WTC11 (cell line): ENCODE measurements at regions not wholly inside any gene's neighbourhood (a gene's known extent, or its start where the extent isn't known, plus 50 kb on each side); places are given as distances from the start of the nearest gene placed in this dataset.

Experiments
- ATAC-seq: fragments of 200-7000 bp; cut with Tn5 transposase; 2 replicates; pipeline ENCODE4 v1.10.0; 2021; ENCODE audit warnings: mild to moderate bottlenecking, moderate library complexity
- CTCF ChIA-PET: fragments of 300-600 bp; sonication (Branson Sonifier 250); formaldehyde crosslinking; loops from one replicate; lab custom pipeline; 2021; ENCODE audit warnings: antibody characterized with exemption; lab: Charles Lee
- POLR2A ChIA-PET: fragments of 350-600 bp; sonication (Branson Sonifier 250); formaldehyde crosslinking; loops from one replicate; lab custom pipeline; 2021; ENCODE audit warnings: antibody characterized with exemption; lab: Charles Lee
- DNase-seq: peaks from one replicate; pipeline ENCODE4 v3.0.0; 2021; ENCODE audit warnings: low spot score
- H3K27ac Mint-ChIP-seq: 2 replicates; pipeline ENCODE4 v1.8.0; 2021; ENCODE audit warnings: mixed read lengths
- H3K27me3 Mint-ChIP-seq: 2 replicates; pipeline ENCODE4 v1.8.0; 2021; ENCODE audit warnings: low read depth, mild to moderate bottlenecking, moderate library complexity, mixed read lengths
- H3K36me3 Mint-ChIP-seq: 2 replicates; pipeline ENCODE4 v1.8.0; 2021; ENCODE audit warnings: mixed read lengths
- H3K4me1 Mint-ChIP-seq: 2 replicates; pipeline ENCODE4 v1.8.0; 2022; ENCODE audit warnings: mixed read lengths
- H3K4me3 Mint-ChIP-seq: 2 replicates; pipeline ENCODE4 v1.8.0; 2021; ENCODE audit warnings: mild to moderate bottlenecking, moderate library complexity, mixed read lengths
- H3K9me3 Mint-ChIP-seq: 2 replicates; pipeline ENCODE4 v1.8.0; 2021; ENCODE audit warnings: mixed read lengths
- ATF6 ChIP-seq: sonication (generic); formaldehyde crosslinking; IDR thresholded peaks from 2 replicates; pipeline ENCODE4 v1.8.1; 2023; ENCODE audit warnings: mild to moderate bottlenecking, missing genetic modification reagents
- CREB1 ChIP-seq: sonication (generic); formaldehyde crosslinking; IDR thresholded peaks from 2 replicates; pipeline ENCODE4 v1.8.0; 2023; ENCODE audit warnings: mild to moderate bottlenecking, missing genetic modification reagents
- E2F1 ChIP-seq: sonication (generic); formaldehyde crosslinking; IDR thresholded peaks from 2 replicates; pipeline ENCODE4 v1.8.0; 2022; ENCODE audit warnings: mild to moderate bottlenecking, missing genetic modification reagents
- ESRRA ChIP-seq: sonication (generic); formaldehyde crosslinking; IDR thresholded peaks from 2 replicates; pipeline ENCODE4 v1.8.1; 2022; ENCODE audit warnings: mild to moderate bottlenecking, missing genetic modification reagents, borderline replicate concordance
- HMGXB4 ChIP-seq: sonication (generic); formaldehyde crosslinking; IDR thresholded peaks from 2 replicates; pipeline ENCODE4 v1.8.1; 2023; ENCODE audit warnings: mild to moderate bottlenecking, moderate library complexity, missing genetic modification reagents
- JAZF1 ChIP-seq: fragments of 250-450 bp; sonication (Bioruptor Pico); IDR thresholded peaks from 2 replicates; pipeline ENCODE4 v1.9.0; 2021; ENCODE audit warnings: moderate library complexity, mild to moderate bottlenecking, inconsistent platforms
- NFYB ChIP-seq: sonication (generic); formaldehyde crosslinking; conservative IDR thresholded peaks from 2 replicates; pipeline ENCODE4 v1.8.0; 2022; ENCODE audit warnings: low read depth, missing genetic modification reagents
- PRRX2 ChIP-seq: fragments of 250-450 bp; sonication (Bioruptor Pico); IDR thresholded peaks from 2 replicates; pipeline ENCODE4 v1.8.0; 2021; ENCODE audit warnings: mild to moderate bottlenecking
- SMAD4 ChIP-seq: sonication (generic); formaldehyde crosslinking; IDR thresholded peaks from 2 replicates; pipeline ENCODE4 v1.8.0; 2022; ENCODE audit warnings: mild to moderate bottlenecking, missing genetic modification reagents
- SOX15 ChIP-seq: fragments of 250-450 bp; sonication (Bioruptor Pico); IDR thresholded peaks from 2 replicates; pipeline ENCODE4 v1.9.0; 2021; ENCODE audit warnings: mild to moderate bottlenecking
- TCF7 ChIP-seq: sonication (generic); formaldehyde crosslinking; IDR thresholded peaks from 2 replicates; pipeline ENCODE4 v1.8.0; 2022; ENCODE audit warnings: mild to moderate bottlenecking, low read depth, missing genetic modification reagents, moderate library complexity
- ZBTB21 ChIP-seq: sonication (generic); formaldehyde crosslinking; IDR thresholded peaks from 2 replicates; pipeline ENCODE4 v1.8.1; 2023; ENCODE audit warnings: mild to moderate bottlenecking, missing genetic modification reagents, borderline replicate concordance
- ZMAT4 ChIP-seq: fragments of 250-450 bp; sonication (Bioruptor Pico); IDR thresholded peaks from 2 replicates; pipeline ENCODE4 v1.9.0; 2021; ENCODE audit warnings: mild to moderate bottlenecking
- ZNF138 ChIP-seq: sonication (generic); formaldehyde crosslinking; conservative IDR thresholded peaks from 2 replicates; pipeline ENCODE4 v1.8.1; 2022; ENCODE audit warnings: mild to moderate bottlenecking, moderate library complexity, missing genetic modification reagents
- ZNF219 ChIP-seq: sonication (generic); formaldehyde crosslinking; IDR thresholded peaks from 2 replicates; pipeline ENCODE4 v1.8.0; 2023; ENCODE audit warnings: missing genetic modification reagents, mild to moderate bottlenecking, borderline replicate concordance
- ZNF416 ChIP-seq: fragments of 250-450 bp; sonication (Bioruptor Pico); IDR thresholded peaks from 2 replicates; pipeline ENCODE4 v1.9.0; 2021; ENCODE audit warnings: mild to moderate bottlenecking, inconsistent platforms
- ZNF423 ChIP-seq: fragments of 250-450 bp; sonication (Bioruptor Pico); IDR thresholded peaks from 2 replicates; pipeline ENCODE4 v2.1.2; 2022; ENCODE audit warnings: mild to moderate bottlenecking, moderate library complexity
- TF ChIP-seq, protein P1 (sequence below): sonication (generic); formaldehyde crosslinking; conservative IDR thresholded peaks from 2 replicates; pipeline ENCODE4 v1.8.1; 2023; ENCODE audit warnings: mild to moderate bottlenecking, low read depth, missing genetic modification reagents, moderate library complexity
- TF ChIP-seq, protein P2 (sequence below): sonication (generic); formaldehyde crosslinking; IDR thresholded peaks from 2 replicates; pipeline ENCODE4 v1.8.0; 2023; ENCODE audit warnings: mild to moderate bottlenecking, missing genetic modification reagents

DNA sequence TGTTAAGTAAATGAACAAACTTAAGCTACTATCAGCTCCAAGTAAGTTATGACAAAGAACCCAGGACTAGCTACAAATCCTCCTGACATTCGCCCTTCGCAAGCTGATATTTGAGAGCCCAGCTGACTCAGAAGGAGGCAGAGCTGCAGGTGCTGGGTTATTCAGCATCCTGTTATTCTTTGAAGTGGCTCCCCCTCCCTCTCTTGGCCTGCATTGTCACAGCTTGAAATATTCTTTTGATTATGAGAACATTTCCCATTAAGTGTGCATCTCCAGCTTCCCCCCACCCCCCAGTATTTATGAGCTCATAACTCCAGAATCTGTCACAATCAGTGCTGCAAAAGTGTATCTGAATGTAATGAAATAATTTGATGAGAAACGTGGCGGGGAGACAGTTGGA, 78.8 kb upstream of the RALY start:
- ATAC-seq (no peak), DNase-seq (no peak)
- no peak overlapping the region for H3K4me3 Mint-ChIP-seq
- H3K27me3 Mint-ChIP-seq: no peaks in the 10 kb centered on the region; the same call in 1 of the 2 replicates
- no peaks in the 10 kb centered on the region for H3K36me3 Mint-ChIP-seq
- peaks cover 14% of the 10 kb centered on the region for H3K4me1 Mint-ChIP-seq
- POLR2A ChIA-PET: interaction anchor here (0.5 to 1.0 kb wide), 3 partner anchors 52 to 418 kb away, joined by 3 to 4 read pairs (median 4); no protein-coding TSS in a partner anchor
- no peaks in the 10 kb centered on the region for H3K9me3 Mint-ChIP-seq
- H3K27ac Mint-ChIP-seq: no peak overlapping the region
- CTCF ChIA-PET: interaction anchor here (0.7 to 4.2 kb wide), 18 partner anchors 9 to 198 kb away, joined by 3 to 30 read pairs (median 4); no protein-coding TSS in a partner anchor
- no peak for TF ChIP-seq SOX15
- TF ChIP-seq ZNF138 (CRISPR knock-in tag): no peak
- no peak for TF ChIP-seq JAZF1 (CRISPR knock-in tag)
- no peak for TF ChIP-seq SMAD4 (CRISPR knock-in tag)
- TF ChIP-seq, protein P1, sequence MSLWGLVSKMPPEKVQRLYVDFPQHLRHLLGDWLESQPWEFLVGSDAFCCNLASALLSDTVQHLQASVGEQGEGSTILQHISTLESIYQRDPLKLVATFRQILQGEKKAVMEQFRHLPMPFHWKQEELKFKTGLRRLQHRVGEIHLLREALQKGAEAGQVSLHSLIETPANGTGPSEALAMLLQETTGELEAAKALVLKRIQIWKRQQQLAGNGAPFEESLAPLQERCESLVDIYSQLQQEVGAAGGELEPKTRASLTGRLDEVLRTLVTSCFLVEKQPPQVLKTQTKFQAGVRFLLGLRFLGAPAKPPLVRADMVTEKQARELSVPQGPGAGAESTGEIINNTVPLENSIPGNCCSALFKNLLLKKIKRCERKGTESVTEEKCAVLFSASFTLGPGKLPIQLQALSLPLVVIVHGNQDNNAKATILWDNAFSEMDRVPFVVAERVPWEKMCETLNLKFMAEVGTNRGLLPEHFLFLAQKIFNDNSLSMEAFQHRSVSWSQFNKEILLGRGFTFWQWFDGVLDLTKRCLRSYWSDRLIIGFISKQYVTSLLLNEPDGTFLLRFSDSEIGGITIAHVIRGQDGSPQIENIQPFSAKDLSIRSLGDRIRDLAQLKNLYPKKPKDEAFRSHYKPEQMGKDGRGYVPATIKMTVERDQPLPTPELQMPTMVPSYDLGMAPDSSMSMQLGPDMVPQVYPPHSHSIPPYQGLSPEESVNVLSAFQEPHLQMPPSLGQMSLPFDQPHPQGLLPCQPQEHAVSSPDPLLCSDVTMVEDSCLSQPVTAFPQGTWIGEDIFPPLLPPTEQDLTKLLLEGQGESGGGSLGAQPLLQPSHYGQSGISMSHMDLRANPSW (CRISPR knock-in tag): no peak
- TF ChIP-seq E2F1 (CRISPR knock-in tag): no peak
- no peak for TF ChIP-seq HMGXB4 (CRISPR knock-in tag)
- TF ChIP-seq, protein P2, sequence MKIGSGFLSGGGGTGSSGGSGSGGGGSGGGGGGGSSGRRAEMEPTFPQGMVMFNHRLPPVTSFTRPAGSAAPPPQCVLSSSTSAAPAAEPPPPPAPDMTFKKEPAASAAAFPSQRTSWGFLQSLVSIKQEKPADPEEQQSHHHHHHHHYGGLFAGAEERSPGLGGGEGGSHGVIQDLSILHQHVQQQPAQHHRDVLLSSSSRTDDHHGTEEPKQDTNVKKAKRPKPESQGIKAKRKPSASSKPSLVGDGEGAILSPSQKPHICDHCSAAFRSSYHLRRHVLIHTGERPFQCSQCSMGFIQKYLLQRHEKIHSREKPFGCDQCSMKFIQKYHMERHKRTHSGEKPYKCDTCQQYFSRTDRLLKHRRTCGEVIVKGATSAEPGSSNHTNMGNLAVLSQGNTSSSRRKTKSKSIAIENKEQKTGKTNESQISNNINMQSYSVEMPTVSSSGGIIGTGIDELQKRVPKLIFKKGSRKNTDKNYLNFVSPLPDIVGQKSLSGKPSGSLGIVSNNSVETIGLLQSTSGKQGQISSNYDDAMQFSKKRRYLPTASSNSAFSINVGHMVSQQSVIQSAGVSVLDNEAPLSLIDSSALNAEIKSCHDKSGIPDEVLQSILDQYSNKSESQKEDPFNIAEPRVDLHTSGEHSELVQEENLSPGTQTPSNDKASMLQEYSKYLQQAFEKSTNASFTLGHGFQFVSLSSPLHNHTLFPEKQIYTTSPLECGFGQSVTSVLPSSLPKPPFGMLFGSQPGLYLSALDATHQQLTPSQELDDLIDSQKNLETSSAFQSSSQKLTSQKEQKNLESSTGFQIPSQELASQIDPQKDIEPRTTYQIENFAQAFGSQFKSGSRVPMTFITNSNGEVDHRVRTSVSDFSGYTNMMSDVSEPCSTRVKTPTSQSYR (CRISPR knock-in tag): no peak
- no peak for TF ChIP-seq ESRRA
- TF ChIP-seq CREB1 (CRISPR knock-in tag): no peak
- no peak for TF ChIP-seq ATF6 (CRISPR knock-in tag)
- TF ChIP-seq TCF7 (CRISPR knock-in tag): no peak
- TF ChIP-seq NFYB (CRISPR knock-in tag): no peak
- no peak for TF ChIP-seq ZNF219 (CRISPR knock-in tag)
- TF ChIP-seq ZNF423 (CRISPR knock-in tag): no peak
- no peak for TF ChIP-seq ZBTB21 (CRISPR knock-in tag)
- no peak for TF ChIP-seq PRRX2
- no peak for TF ChIP-seq ZMAT4 (CRISPR knock-in tag)
- TF ChIP-seq ZNF416 (CRISPR knock-in tag): no peak
